Mammary epithelial cell (primary cell): ENCODE measurements at regions not wholly inside any gene's neighbourhood (a gene's known extent, or its start where the extent isn't known, plus 50 kb on each side); places are given as distances from the start of the nearest gene placed in this dataset.
"Not testable (repeated sequence)": the region's sequence is repeated elsewhere in the genome, so short reads cannot be mapped to it uniquely, and the experiment has no call there.

Source experiments
- CTCF ChIP-seq, 2 donors: IDR thresholded peaks in 1 of 2; conservative IDR thresholded peaks in 1 of 2; 2 replicates each; pipeline ENCODE4 v1.5.1; 2011 to 2012; ENCODE audit warnings: inconsistent platforms in 2 of 2, low read length in 2 of 2, mild to moderate bottlenecking in 2 of 2, control low read depth in 1 of 2, low read depth in 1 of 2; ENCODE audit not compliant: insufficient read depth in 1 of 2; ENCODE audit errors: extremely low read depth in 1 of 2
- EZH2 ChIP-seq: IDR thresholded peaks from 2 replicates; pipeline ENCODE4 v1.6.1; 2012; ENCODE audit warnings: low read length, inconsistent platforms, borderline replicate concordance

GRCh38 chr3:130155464-130155863 lies 73.8 kb downstream of the ALG1L2 start:
- TF ChIP-seq CTCF (conservative IDR thresholded peaks at IDR 0.05 in 1 of 2, IDR thresholded peaks at IDR 0.05 in 1 of 2; ENCODE audit: extremely low read depth in 1 of 2, insufficient read depth in 1 of 2, low read depth in 1 of 2, low read length in 2 of 2); EZH2: not testable (repeated sequence)
